Neuronal stem cell (in vitro differentiated cells): ENCODE measurements at regions not wholly inside any gene's neighbourhood (a gene's known extent, or its start where the extent isn't known, plus 50 kb on each side); places are given as distances from the start of the nearest gene placed in this dataset.

ENCODE experiments used
- DNase-seq: peaks from one replicate; pipeline ENCODE4 v3.0.0-alpha.2; 2013; ENCODE audit warnings: low spot score
- H2AFZ ChIP-seq: one replicate; pipeline ENCODE4 v1.6.1; 2013; ENCODE audit warnings: mild to moderate bottlenecking, low read length, inconsistent platforms
- H2AK5ac ChIP-seq: 2 replicates; pipeline ENCODE4 v1.6.1; 2013; ENCODE audit warnings: low read depth, mild to moderate bottlenecking, inconsistent platforms, low read length, moderate library complexity, mixed read lengths
- H2BK120ac ChIP-seq: 2 replicates; pipeline ENCODE4 v1.6.1; 2013; ENCODE audit warnings: low read depth, mild to moderate bottlenecking, inconsistent platforms, low read length, moderate library complexity, mixed read lengths
- H2BK12ac ChIP-seq: one replicate; pipeline ENCODE4 v1.6.1; 2013; ENCODE audit warnings: low read length, inconsistent platforms
- H2BK15ac ChIP-seq: 2 replicates; pipeline ENCODE4 v1.6.1; 2013; ENCODE audit warnings: mild to moderate bottlenecking, low read length, inconsistent platforms, mixed read lengths
- H2BK5ac ChIP-seq: one replicate; pipeline ENCODE4 v1.6.1; 2013; ENCODE audit warnings: inconsistent platforms, mild to moderate bottlenecking, low read length, moderate library complexity
- H3K14ac ChIP-seq: one replicate; pipeline ENCODE4 v1.6.1; 2013; ENCODE audit warnings: low read length, inconsistent platforms
- H3K18ac ChIP-seq: 2 replicates; pipeline ENCODE4 v1.6.1; 2013; ENCODE audit warnings: low read length, inconsistent platforms
- H3K23ac ChIP-seq: 2 replicates; pipeline ENCODE4 v1.6.1; 2013; ENCODE audit warnings: low read depth, mild to moderate bottlenecking, mixed read lengths, low read length, inconsistent platforms; ENCODE audit not compliant: poor library complexity
- H3K27ac ChIP-seq: replicated peaks from 3 replicates; pipeline ENCODE4 v1.5.1; 2013; ENCODE audit warnings: low read length, inconsistent platforms
- H3K27me3 ChIP-seq, 3 experiments: 2 replicates each; pipeline ENCODE4 v1.6.1; 2013; ENCODE audit warnings: low read length in 3 of 3, mild to moderate bottlenecking in 2 of 3, inconsistent platforms in 1 of 3, low read depth in 1 of 3, mixed read lengths in 1 of 3, moderate library complexity in 1 of 3; ENCODE audit not compliant: control insufficient read depth in 3 of 3, insufficient read depth in 3 of 3
- H3K36me3 ChIP-seq, 2 donors: replicated peaks in 1 of 2; 2 replicates each; pipeline ENCODE4 v1.6.1; 2013; ENCODE audit warnings: low read length in 2 of 2; ENCODE audit not compliant: control insufficient read depth in 2 of 2, insufficient read depth in 2 of 2
- H3K4ac ChIP-seq: 2 replicates; pipeline ENCODE4 v1.6.1; 2013; ENCODE audit warnings: inconsistent platforms, mild to moderate bottlenecking, low read length, moderate library complexity
- H3K4me1 ChIP-seq, 2 donors: 1 replicate in 1 of 2; 2 replicates in 1 of 2; pipeline ENCODE4 v1.6.1; 2013; ENCODE audit warnings: low read length in 2 of 2, low read depth in 1 of 2; ENCODE audit not compliant: control insufficient read depth in 2 of 2, insufficient read depth in 1 of 2
- H3K4me2 ChIP-seq: one replicate; pipeline ENCODE4 v1.6.1; 2013; ENCODE audit warnings: mild to moderate bottlenecking, low read length, inconsistent platforms; ENCODE audit not compliant: insufficient read depth, poor library complexity, severe bottlenecking
- H3K4me3 ChIP-seq, 2 donors: 2 replicates each; pipeline ENCODE4 v1.5.1; 2013; ENCODE audit warnings: low read length in 2 of 2, mild to moderate bottlenecking in 2 of 2, inconsistent platforms in 1 of 2, moderate library complexity in 1 of 2
- H3K79me1 ChIP-seq: one replicate; pipeline ENCODE4 v1.6.1; 2013; ENCODE audit warnings: low read depth, mild to moderate bottlenecking, inconsistent platforms, low read length, moderate library complexity
- H3K9ac ChIP-seq: one replicate; pipeline ENCODE4 v1.6.1; 2013; ENCODE audit warnings: mild to moderate bottlenecking, low read depth, low read length, inconsistent platforms; ENCODE audit not compliant: poor library complexity
- H3K9me3 ChIP-seq, 2 donors: replicated peaks in 1 of 2; 2 replicates each; pipeline versions ENCODE3 to v1.6.1; 2013; ENCODE audit warnings: low read length in 2 of 2, mild to moderate bottlenecking in 2 of 2, inconsistent platforms in 1 of 2, low read depth in 1 of 2, mixed read lengths in 1 of 2, moderate library complexity in 1 of 2; ENCODE audit not compliant: control insufficient read depth in 2 of 2, insufficient read depth in 1 of 2
- H4K8ac ChIP-seq: one replicate; pipeline ENCODE4 v1.6.1; 2013; ENCODE audit warnings: low read depth, mild to moderate bottlenecking, inconsistent platforms, low read length, moderate library complexity
- H4K91ac ChIP-seq: one replicate; pipeline ENCODE4 v1.6.1; 2013; ENCODE audit warnings: low read length, low read depth, mild to moderate bottlenecking, inconsistent platforms; ENCODE audit not compliant: poor library complexity
- WGBS, 2 donors: extraction: QIAGEN DNeasy Blood & Tissue Kit; methylation state at CpG; one replicate each; pipeline ENCODE4 v1.1.7; 2013; ENCODE audit warnings: missing lambda C conversion rate in 2 of 2, mixed read lengths in 1 of 2; ENCODE audit not compliant: insufficient read length in 2 of 2, insufficient replicate concordance in 1 of 2; ENCODE audit errors: extremely low coverage in 2 of 2; 5-methylcytosine and 5-hydroxymethylcytosine counted together

DNA sequence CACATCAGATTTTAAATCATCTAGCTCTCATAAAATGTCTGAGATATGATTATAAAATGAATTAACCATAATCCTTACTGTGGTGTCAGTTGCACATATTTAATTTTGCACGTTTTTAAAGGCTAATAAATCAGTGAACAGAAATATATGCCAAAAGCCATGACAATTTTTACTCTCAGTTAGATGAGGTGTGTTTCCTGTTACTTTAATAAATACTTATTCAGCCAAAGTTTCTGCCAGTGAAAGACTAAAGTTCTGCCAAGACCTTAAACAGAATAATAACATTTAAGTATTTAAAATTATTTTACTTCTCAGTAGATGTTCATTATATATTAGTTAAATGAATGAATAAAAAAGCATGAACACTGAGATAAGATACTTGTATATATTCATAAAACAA lies 1150.1 kb downstream of the NAALADL2 start:
- Histone ChIP-seq H3K27me3 (no peaks in the 10 kb centered on the region), H2BK15ac (no peak overlapping the region), H4K91ac (no peak overlapping the region), H3K23ac (no peak overlapping the region), H3K14ac (no peak overlapping the region), H4K8ac (no peak overlapping the region), H3K4me1 (no peaks in the 10 kb centered on the region), H3K4me2 (no peak overlapping the region), H2BK12ac (no peak overlapping the region), H3K4ac (no peak overlapping the region), H2AFZ (no peak overlapping the region), H2AK5ac (no peak overlapping the region), H3K36me3 (no peaks in the 10 kb centered on the region), H3K27ac (no peak overlapping the region), H3K18ac (no peak overlapping the region), H3K4me3 (no peak overlapping the region), H3K9ac (no peak overlapping the region), H2BK120ac (no peak overlapping the region), H2BK5ac (no peak overlapping the region), H3K79me1 (no peaks in the 10 kb centered on the region), H3K9me3 (no peaks in the 10 kb centered on the region)
- WGBS, 2 donors, result no CpG with 5 or more reads among the region's 1 CpG
- no peak for DNase-seq

DNA sequence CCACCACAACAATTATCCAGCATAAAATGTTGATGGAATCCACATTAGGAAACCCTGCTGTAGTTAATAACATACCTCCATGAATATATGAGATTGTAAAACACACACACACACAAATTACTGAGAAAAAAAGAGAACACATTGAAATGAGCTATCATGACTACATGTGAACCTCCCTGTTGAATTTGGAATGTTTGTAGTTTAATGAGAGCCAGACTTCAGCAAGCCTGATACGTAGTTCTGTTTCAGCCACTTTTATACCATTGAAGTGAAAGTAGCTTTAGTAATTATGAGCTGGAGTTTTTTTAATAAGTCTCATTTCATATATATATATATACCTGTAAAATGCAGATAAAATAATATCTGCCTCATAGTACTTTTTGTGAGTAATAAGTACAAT lies 1146.4 kb downstream of the NAALADL2 start:
- no peak overlapping the region for H3K14ac ChIP-seq
- WGBS, 2 donors, result no CpG with 5 or more reads among the region's 1 CpG
- H3K9me3 ChIP-seq, result no peaks in the 10 kb centered on the region
- H3K36me3 ChIP-seq, result no peaks in the 10 kb centered on the region
- H2BK120ac ChIP-seq, result no peak overlapping the region
- H4K8ac ChIP-seq, result no peak overlapping the region
- DNase-seq, result no peak
- H3K23ac ChIP-seq, result no peak overlapping the region
- H3K27me3 ChIP-seq, result no peaks in the 10 kb centered on the region
- no peak overlapping the region for H2AFZ ChIP-seq
- no peak overlapping the region for H2AK5ac ChIP-seq
- H3K4ac ChIP-seq, result no peak overlapping the region
- no peaks in the 10 kb centered on the region for H3K4me1 ChIP-seq
- no peak overlapping the region for H4K91ac ChIP-seq
- H3K18ac ChIP-seq, result no peak overlapping the region
- no peak overlapping the region for H3K9ac ChIP-seq
- H3K4me2 ChIP-seq, result no peak overlapping the region
- no peak overlapping the region for H3K27ac ChIP-seq
- no peak overlapping the region for H2BK5ac ChIP-seq
- H2BK12ac ChIP-seq, result no peak overlapping the region
- no peaks in the 10 kb centered on the region for H3K79me1 ChIP-seq
- no peak overlapping the region for H2BK15ac ChIP-seq
- no peak overlapping the region for H3K4me3 ChIP-seq

DNA sequence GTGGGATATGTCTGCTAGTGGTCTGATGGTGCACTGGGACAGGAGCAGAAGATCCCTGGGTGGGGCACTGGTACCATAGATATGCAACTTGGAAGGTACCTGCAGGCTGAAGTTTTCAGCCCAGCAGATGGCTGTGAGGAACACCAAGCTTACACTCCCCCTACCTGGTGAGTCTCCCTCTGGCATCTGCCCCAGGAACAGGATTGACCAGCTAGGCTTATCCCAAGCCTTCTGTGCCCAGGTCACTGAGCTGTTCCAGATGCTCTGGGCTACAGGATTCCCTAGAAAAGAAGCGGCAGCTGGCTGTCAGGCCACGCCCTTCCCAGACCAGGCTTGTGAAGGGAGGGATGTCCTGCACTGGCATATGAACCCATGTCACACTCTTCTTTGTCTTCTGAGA lies 1130.0 kb downstream of the NAALADL2 start:
- no peak overlapping the region for H4K91ac ChIP-seq
- no peak overlapping the region for H2BK12ac ChIP-seq
- H2BK15ac ChIP-seq, result no peak overlapping the region
- H2BK5ac ChIP-seq, result no peak overlapping the region
- H3K36me3 ChIP-seq, result no peaks in the 10 kb centered on the region
- H3K9me3 ChIP-seq, result peaks cover 0 to 12% of the 10 kb centered on the region in 2 donors
- H2BK120ac ChIP-seq, result no peak overlapping the region
- no peak overlapping the region for H3K4ac ChIP-seq
- no CpG with 5 or more reads among the region's 2 CpGs for WGBS, 2 donors
- no peak overlapping the region for H3K4me2 ChIP-seq
- no peaks in the 10 kb centered on the region for H3K27me3 ChIP-seq
- no peaks in the 10 kb centered on the region for H3K4me1 ChIP-seq
- H4K8ac ChIP-seq, result no peak overlapping the region
- no peak overlapping the region for H3K9ac ChIP-seq
- no peak overlapping the region for H3K14ac ChIP-seq
- H3K23ac ChIP-seq, result no peak overlapping the region
- no peak overlapping the region for H3K4me3 ChIP-seq
- H3K18ac ChIP-seq, result no peak overlapping the region
- H2AK5ac ChIP-seq, result no peak overlapping the region
- DNase-seq, result no peak
- no peak overlapping the region for H2AFZ ChIP-seq
- H3K79me1 ChIP-seq, result no peaks in the 10 kb centered on the region
- H3K27ac ChIP-seq, result no peak overlapping the region

DNA sequence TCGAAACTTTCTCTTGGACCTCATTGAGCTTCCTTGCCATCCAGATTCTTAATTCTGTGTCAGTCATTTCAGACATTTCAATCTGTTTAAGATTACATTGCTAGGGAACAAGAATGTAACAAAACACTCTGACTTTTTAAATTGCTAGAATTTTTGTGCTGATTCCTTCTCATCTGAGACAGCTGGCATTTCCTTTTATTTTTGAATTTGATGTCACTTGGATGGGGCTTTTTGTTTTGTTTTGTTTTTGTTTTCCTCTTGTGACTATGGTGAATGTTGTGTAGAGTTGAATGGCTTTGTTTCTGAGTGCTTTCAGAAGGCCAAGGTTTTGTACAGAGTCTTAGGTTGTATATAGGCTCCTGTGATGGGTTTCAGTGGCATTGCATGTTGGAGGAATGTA lies 1129.3 kb downstream of the NAALADL2 start:
- Histone ChIP-seq H2BK5ac (no peak overlapping the region), H3K18ac (no peak overlapping the region), H2BK12ac (no peak overlapping the region), H3K27ac (no peak overlapping the region), H3K4me3 (no peak overlapping the region), H2AK5ac (no peak overlapping the region), H3K27me3 (no peaks in the 10 kb centered on the region), H2BK15ac (no peak overlapping the region), H3K79me1 (no peaks in the 10 kb centered on the region), H2AFZ (no peak overlapping the region), H3K4me2 (no peak overlapping the region), H3K9me3 (peaks cover 0 to 12% of the 10 kb centered on the region in 2 donors), H3K14ac (no peak overlapping the region), H3K4ac (no peak overlapping the region), H3K23ac (no peak overlapping the region), H3K9ac (no peak overlapping the region), H4K91ac (no peak overlapping the region), H3K36me3 (no peaks in the 10 kb centered on the region), H3K4me1 (no peaks in the 10 kb centered on the region), H2BK120ac (no peak overlapping the region), H4K8ac (no peak overlapping the region)
- DNase-seq, result no peak
- no CpG with 5 or more reads among the region's 1 CpG for WGBS, 2 donors
